AG04449 (cell line): ENCODE measurements at regions not wholly inside any gene's neighbourhood (a gene's known extent, or its start where the extent isn't known, plus 50 kb on each side); places are given as distances from the start of the nearest gene placed in this dataset.

Experiments used
- CTCF ChIA-PET: fragments of 350-600 bp; formaldehyde crosslinking; extraction: SDS; loops from one replicate; lab custom pipeline; 2021; ENCODE audit warnings: antibody characterized with exemption; lab: Yijun Ruan, JAX
- POLR2A ChIA-PET: fragments of 400-600, 350-600 bp; formaldehyde crosslinking; extraction: SDS; loops from one replicate; lab custom pipeline; 2020; ENCODE audit warnings: antibody characterized with exemption, inconsistent platforms; lab: Yijun Ruan, JAX
- DNase-seq: peaks from one replicate; pipeline ENCODE4 v3.0.0-alpha.2; 2010; ENCODE audit warnings: low read depth, low spot score
- H3K4me3 ChIP-seq: 2 replicates; pipeline ENCODE4 v1.5.1; 2011; ENCODE audit warnings: low read depth, mild to moderate bottlenecking, control low read depth, low read length
- CTCF ChIP-seq: IDR thresholded peaks from one replicate; pipeline ENCODE4 v1.5.1; 2011; ENCODE audit warnings: mild to moderate bottlenecking, moderate library complexity, low read length, control low read depth, inconsistent platforms; ENCODE audit not compliant: insufficient read depth; ENCODE audit errors: missing control alignments

- ChIA-PET CTCF (no interaction called here), POLR2A (no interaction called here)
- DNase-seq = no peak
- no peak for TF ChIP-seq CTCF
- no peak overlapping the region for H3K4me3 ChIP-seq
These were observed 100.9 kb upstream of the BRINP3 start for GRCh38 chr1:190578526-190578925.

- H3K4me3 ChIP-seq = no peak overlapping the region
- CTCF ChIA-PET = no interaction called here
- no peak for TF ChIP-seq CTCF
- POLR2A ChIA-PET = no interaction called here
- DNase-seq = no peak
These were observed 102.0 kb upstream of the BRINP3 start for GRCh38 chr1:190579552-190580193.

GRCh38 chr1:190583862-190584261 lies 106.2 kb upstream of the BRINP3 start:
- no peak overlapping the region for H3K4me3 ChIP-seq
- CTCF ChIA-PET = no interaction called here
- DNase-seq = no peak
- TF ChIP-seq CTCF = no peak
- POLR2A ChIA-PET = no interaction called here

- DNase-seq = no peak
- TF ChIP-seq CTCF = no peak
- H3K4me3 ChIP-seq = no peak overlapping the region
- ChIA-PET CTCF (no interaction called here), POLR2A (no interaction called here)
These were observed 110.8 kb upstream of the BRINP3 start for GRCh38 chr1:190588424-190588823.

GRCh38 chr1:190595438-190595837 lies 117.8 kb upstream of the BRINP3 start:
- no peak for TF ChIP-seq CTCF

GRCh38 chr1:190597294-190597693 lies 119.6 kb upstream of the BRINP3 start:
- POLR2A ChIA-PET = no interaction called here
- no peak for TF ChIP-seq CTCF
- no peak overlapping the region for H3K4me3 ChIP-seq
- CTCF ChIA-PET = no interaction called here
- no peak for DNase-seq

More at GRCh38 chr1:190595438-190595837, 117.8 kb upstream of the BRINP3 start:
- CTCF ChIA-PET = no interaction called here
- no peak overlapping the region for H3K4me3 ChIP-seq
- POLR2A ChIA-PET = no interaction called here
- DNase-seq = no peak
